Activated T-helper 1 cell treated with Interleukin-2 at 50 U/mL for 16 hours (primary cell): ENCODE measurements at regions not wholly inside any gene's neighbourhood (a gene's known extent, or its start where the extent isn't known, plus 50 kb on each side); places are given as distances from the start of the nearest gene placed in this dataset.

Experiments used
- DNase-seq: peaks from one replicate; pipeline ENCODE4 v3.0.0-alpha.2; 2020; ENCODE audit warnings: low read depth

DNA sequence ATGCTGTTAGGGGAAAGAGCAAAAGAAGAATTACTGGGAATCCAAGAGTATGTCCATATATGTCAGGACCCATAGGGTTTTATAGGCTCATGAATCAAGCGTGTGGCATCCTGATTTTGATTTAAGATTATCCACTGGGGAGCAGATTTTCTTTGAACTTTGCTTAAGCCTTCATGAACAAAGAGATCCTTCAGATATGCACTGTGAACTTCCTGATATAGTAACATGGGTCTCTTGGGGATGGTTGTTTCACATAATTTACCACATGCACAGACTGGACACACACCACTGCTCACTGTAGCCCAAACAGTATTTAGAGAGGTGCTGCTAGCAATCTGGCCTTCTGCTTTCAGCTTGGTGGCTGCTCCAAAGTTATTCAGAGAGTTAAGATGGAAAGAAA lies 200.9 kb upstream of the ZPLD1 start:
- no peak for DNase-seq

DNA sequence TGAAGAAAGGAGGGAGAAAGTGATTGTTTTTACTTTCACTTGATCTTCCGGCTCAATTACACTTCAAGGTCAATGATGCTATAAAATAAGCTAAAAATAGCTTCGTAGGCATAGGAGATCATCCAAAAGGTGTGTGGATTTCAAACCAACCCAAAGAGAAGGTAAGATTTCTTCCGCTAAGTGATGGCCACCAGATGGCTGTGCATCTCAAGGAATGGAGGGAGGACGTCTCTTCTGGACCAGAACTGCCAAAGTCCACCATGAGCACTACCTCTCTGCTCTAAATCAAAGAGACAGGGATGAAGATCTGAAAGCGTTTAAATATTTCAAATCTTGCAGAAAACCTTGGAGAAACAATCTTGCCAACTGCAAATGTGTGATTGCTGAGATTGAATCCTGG lies 199.1 kb upstream of the ZPLD1 start:
- no peak for DNase-seq

DNA sequence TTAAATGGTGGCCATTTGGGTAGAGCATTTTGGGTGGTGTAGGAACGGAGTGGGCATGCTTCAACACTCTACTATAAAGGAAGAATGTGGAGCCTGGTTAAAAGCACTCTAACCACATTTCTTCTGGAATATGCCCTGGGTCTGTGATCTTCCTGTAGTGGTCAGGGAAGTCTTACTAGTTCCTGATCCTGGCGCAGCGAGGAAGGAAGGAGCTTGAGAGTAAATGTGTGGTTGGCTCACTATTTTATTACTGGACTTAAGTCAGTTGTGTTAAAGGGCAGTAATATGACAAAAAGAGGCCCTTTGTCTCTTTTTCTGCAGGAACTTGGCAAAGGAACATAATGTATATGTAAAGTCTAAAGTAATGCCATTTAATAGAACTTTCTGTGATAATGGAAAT lies 197.6 kb upstream of the ZPLD1 start:
- DNase-seq, result no peak

DNA sequence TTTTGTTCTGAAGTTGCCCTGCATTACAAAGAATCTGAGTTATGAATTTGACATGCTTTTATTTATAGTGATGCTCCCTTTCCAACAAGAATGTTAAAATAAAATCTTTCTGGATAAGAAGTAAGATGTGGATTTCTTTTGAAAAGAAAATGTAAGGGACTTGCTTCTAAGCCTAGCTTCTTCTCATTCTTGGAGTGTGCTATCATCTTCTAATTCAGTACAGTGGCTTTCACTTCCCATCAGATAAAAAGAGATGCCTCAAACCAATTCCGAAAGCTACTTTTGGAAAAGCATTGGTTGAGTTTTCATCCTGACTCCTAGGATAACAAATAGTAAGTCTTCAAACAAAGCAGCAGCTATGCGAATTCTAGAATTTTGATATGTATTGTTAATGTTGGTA lies 197.0 kb upstream of the ZPLD1 start:
- no peak for DNase-seq

DNA sequence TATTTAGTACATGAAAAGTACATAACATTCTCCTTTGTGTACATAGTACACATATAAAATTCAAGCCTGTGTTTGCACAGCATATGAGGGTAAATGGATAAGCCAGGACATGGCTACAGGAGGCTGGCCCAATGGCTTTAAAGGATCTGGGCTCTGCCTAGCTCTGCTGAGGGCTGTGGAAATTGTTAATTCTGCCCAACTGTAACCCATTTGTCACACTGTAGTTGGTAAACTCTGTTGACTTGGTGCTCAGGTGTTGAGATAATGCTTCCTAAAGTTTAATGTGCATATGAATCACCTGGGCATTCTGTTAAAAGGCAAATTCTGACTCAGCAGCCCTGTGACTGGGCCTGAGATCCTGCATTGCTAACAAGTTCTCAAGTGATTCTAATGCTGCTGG lies 196.5 kb upstream of the ZPLD1 start:
- DNase-seq, result no peak

DNA sequence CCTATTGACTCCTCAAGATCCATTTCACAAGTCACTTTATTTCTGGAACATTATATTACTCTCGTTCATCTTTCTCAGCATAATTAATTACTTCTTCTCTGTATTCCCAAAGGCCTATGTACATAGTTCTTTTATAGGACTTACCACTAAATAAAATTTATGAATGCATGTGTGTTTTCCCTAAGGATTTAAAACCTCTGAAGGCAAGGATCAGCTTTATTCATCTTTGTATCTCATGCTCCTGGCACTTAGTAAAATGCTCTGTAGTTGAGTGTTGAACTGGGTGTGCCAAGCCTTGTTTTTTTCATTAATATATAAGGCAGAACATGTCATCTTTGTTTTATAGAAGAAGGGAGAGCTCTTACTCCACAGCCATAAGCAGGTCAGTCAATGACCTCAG lies 194.1 kb upstream of the ZPLD1 start:
- DNase-seq, result no peak

DNA sequence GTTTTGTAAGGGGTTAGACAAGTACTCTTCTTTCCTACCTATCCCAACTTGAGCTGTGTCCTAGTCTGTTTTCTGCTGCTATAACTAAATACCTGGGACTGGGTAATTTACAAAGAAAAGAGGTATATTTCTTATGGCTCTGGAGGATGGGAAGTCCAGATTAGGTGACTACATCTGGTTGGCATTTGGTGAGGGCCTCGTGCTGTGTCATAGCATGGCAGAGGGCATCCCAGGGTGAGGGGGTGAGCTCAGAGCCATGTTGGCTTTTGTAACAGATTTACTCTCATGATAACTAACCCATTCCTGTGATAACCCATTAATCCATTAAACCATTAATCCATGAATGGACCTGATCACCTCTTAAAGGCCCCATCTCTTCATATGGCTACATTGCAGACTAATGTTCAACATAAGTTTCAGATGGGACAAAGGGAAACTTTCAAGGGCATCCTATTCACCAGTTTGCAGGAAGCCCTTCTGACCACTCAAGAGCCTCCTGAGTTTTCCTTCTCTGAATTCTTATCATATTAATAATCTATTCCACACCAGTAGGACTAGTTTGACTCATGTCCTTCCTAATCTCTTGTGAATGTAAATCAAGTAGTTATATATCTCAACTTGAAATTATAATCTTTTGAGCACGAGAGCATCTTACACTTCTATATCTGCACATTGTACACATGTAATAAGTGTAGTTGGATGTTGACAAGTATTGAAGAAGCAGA lies 185.7 kb upstream of the ZPLD1 start:
- DNase-seq, result no peak

DNA sequence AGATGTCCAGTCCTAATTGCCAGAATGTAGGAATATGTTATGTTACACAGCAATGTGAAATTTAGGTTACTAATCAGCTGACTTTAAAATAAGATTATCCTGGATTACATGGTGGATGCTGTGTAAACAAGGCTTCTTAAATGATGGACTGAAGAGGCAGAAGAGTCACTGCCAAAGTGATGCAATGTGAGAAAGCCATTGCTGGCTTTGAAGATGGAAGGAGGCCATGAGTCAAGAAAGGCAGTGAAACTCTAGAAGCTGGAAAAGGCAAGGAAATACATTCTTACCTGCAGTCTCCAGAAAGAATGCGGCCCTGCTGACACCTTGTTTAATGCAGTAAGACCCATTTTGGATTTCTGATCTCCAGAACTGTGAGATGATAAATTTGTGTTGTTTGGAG lies 179.1 kb upstream of the ZPLD1 start:
- DNase-seq, result no peak

DNA sequence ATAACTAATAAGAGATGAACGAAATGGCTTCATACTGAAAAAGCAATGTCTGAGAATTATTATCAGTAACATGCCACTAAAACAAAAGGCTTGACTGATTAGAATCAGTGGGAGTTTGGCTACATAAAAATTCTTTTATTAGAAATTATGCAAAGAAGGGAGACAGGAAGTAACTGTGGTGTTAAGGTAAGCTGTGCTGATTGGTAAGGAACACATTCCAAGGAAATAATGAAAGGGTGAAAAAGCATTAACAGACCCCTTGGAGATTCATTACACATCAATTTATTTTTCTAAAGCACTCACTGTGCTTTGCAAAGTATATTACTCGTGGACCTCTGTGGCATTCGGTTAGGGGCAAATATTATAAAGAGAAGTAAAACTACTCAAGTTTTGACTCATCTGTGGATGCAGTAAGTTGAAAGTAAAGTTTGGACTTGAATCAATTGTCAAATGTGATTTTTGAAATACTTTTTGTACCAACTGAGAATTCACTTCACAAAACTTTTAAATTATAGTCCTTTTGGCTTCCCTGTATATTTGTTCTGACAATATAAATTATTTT lies 176.1 kb upstream of the ZPLD1 start:
- DNase-seq, result no peak

GRCh38 chr3:102259663-102260062 lies 175.2 kb upstream of the ZPLD1 start:
- DNase-seq, result no peak

DNA sequence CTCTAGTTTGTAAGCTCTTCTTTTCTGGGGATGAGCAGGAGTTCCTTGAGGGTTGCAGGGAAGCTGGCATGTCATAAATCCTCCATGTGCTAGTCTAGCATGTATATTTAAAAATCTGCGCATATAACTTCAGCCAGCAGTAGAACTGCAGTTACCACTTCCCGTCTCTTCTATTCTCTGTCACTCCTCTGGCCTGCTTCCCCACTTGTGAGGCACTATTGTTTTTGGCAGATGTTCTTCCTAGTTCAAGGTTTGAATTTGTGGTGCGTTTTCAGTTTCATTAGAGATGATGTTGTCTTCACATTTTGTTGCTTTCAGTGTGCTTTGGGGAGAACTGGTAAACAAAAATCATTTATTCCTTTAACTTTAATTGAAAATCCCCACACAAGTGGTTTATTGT lies 169.1 kb upstream of the ZPLD1 start:
- DNase-seq, result no peak

GRCh38 chr3:102269406-102269805 lies 165.4 kb upstream of the ZPLD1 start:
- no peak for DNase-seq

DNA sequence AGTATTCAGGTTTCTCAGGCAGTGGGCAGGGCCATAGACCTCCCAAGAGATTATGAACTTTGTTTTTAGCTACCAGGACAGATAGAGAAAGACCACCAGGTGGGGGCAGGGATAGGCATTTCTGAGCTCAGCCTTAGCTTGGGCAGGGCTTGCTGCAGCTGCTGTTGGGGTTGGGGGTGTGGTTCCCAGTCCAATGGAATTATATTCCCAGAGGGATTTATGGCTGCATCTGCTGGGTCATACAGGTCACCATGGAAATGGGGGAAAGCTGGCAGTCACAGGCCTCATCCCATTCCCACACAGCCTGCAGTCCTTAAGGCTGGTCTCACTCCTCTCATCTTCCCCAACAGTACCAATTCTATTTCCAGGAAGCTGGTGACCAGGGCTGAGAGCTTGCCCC lies 144.6 kb upstream of the ZPLD1 start:
- no peak for DNase-seq

DNA sequence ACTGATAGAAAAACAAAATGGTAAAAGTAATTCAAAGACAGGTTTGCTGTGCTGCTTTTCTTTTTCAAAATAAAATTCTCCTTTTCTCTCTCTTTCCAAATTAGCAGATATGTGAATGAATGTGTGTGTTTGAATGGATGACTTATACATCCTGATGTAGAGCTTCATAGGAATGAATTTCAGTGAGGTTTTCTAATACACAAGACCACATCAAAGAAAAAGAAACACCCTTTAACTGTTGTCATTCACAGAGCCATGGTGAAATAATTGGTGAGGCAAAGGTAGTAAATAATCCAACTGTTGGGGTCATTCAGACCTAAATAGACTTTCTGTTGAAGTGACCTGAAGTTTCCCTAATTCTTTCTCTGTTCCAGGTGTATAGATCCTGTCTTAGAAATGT lies 139.1 kb upstream of the ZPLD1 start:
- DNase-seq, result no peak

DNA sequence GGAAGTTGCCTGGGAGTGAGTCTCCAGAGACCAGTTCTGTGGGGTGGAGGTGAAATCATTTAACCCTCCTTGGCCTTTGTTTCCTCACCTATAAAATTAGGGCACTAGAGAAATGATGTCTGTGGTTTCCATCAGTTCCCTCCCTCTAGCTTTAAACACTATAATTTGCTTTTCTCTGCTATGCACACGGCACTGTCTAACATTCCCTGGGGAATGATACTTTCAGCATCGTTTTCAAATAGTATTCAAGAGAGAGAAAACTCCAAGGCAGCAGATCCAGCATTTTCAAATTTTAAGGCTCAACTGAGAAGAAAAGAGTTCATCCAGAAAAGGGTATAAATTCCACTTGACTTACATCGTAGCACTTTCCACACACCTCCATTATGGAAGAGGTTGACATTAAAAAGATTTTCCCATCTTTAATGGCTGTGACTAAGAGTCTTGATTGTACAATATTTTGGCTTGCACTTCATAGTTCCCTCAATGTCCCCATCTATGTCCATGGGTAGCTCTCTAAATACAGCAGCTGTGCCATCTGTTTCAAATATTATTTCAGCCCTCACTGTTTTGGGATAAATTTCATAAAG lies 137.7 kb upstream of the ZPLD1 start:
- no peak for DNase-seq

DNA sequence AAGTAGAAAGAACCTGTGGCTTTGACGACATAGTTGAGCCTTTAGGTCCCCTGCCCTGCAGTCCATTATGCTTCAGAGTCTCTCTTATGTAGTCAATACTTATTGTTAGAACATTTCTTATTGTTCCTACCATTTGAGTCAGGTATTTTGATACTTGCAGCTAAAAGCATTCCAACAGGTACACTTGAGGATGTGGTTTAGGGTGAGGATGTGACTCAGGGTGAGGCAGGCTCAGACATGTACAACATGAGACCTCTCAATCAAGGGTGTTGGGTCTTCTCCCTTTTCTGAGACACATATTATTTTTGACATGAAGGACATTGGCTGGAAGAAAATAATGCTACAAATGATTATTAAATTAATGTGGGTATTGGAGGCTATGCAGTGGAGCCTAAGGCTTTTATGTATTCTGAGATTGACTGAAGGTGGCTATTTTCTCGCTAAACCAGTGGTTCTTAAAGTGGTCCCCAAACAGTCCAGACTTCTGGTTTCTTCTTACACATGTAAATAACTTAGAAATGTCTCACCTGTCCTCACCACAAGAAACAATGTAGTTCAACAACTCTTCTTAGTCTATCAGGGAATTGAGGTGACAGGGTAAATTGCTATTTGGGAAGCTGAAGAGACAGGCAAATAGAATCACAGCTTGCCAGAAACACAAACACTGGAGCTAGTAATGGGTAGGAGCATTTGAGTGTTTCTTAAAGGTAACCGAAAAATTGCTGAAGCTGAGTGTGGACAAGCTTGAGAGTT lies 135.5 kb upstream of the ZPLD1 start:
- DNase-seq, result no peak

DNA sequence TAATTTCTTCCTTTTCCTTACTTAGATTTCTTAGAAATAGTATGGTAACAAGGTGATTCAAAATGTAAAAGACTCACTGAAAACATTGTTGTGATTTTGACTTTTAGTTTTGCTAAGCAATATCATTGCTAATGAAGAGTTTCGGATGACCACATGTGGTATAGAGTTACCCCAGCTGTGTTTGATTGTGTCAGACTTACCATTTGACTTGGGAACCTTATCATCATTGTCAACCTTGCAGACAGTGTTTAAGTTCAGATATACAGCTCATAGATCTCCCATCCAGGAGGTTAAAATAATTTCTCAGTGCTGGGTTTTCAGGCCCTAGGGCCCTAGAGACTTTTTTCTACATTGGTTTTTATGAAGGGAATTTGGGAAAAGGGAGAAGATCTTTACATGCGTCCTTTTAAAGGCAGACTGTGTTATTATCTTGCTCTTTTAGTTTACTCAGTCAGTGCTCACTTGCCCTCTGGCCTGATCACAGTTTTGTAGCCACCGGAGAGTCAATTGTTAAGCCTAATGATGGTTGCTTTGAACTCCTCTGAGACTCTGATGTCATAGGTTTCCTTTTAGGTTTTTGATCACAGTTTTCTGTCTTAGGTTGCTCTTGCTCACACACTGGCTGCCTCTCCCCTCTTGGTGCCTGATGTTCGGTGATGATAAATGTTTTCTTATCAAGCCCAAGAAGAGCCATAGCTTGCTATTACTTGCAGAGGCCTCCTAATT lies 133.5 kb upstream of the ZPLD1 start:
- no peak for DNase-seq

DNA sequence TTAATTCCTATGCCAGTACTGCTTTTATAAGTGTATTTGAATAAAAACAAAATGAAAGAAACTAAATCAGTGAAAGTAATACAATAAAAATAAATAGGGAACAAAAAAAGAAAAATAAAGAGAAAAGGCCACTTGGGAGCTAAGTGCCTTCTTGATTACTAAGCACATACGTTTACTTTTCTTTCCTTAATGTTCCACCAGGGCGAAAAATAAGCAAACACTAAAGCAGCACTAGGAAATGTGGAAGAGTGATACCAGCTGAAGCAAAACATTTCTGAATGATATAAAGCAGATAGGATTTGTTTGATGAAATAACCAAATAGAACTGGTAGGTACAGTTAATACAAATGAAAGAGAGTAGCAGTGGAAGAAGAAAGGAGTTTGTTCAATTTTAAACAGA lies 132.8 kb upstream of the ZPLD1 start:
- no peak for DNase-seq

DNA sequence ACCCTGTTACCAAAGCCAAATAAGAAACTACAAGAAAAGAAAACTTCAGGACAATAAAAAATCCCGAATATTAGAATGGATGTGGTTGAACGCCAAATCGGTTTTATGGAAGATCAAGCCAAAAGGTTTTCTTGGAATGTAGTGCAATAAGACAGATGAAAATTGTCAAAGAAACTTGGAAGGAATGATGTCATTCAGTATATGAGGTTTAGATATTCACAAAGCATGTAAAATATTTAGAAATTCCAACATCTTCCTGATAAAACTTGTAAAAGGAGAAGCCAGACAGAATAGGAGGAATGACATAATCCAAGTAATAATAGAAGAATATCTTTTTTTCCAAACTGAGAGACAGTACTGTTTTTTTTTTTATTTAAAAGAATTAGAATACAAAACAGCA lies 130.3 kb upstream of the ZPLD1 start:
- DNase-seq, result no peak

GRCh38 chr3:102307442-102307841 lies 127.4 kb upstream of the ZPLD1 start:
- no peak for DNase-seq

- no peak for DNase-seq
These were observed 105.7 kb upstream of the ZPLD1 start for GRCh38 chr3:102329066-102329465.

GRCh38 chr3:102329561-102329960 lies 105.3 kb upstream of the ZPLD1 start:
- DNase-seq, result no peak

DNA sequence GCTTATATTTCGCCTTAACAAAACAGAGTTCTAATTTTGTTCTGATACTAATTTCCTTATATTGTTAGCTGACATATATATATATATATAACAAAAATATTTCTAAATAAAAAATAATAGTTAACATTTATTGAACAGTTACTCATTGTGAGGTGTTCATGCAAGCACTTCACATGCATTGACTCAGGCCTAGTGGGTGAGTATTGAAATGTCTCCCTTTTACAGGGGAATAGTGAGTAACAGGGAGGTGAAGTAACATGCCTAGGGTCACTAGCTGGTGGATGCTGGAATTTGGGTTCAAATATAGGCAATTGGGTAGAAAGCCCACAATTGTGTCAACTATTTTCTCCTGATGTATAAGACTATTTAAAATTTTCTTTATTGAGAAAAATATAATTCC lies 102.6 kb upstream of the ZPLD1 start:
- no peak for DNase-seq
